GM12874 (cell line): ENCODE measurements at regions not wholly inside any gene's neighbourhood (a gene's known extent, or its start where the extent isn't known, plus 50 kb on each side); places are given as distances from the start of the nearest gene placed in this dataset.

Source experiments
- TF ChIP-seq, protein P1 (sequence below): IDR thresholded peaks from 2 replicates; pipeline ENCODE4 v1.5.1; 2011; ENCODE audit warnings: low read depth, mild to moderate bottlenecking, control low read depth, low read length, moderate library complexity; ENCODE audit not compliant: insufficient read depth

- TF ChIP-seq, protein P1, sequence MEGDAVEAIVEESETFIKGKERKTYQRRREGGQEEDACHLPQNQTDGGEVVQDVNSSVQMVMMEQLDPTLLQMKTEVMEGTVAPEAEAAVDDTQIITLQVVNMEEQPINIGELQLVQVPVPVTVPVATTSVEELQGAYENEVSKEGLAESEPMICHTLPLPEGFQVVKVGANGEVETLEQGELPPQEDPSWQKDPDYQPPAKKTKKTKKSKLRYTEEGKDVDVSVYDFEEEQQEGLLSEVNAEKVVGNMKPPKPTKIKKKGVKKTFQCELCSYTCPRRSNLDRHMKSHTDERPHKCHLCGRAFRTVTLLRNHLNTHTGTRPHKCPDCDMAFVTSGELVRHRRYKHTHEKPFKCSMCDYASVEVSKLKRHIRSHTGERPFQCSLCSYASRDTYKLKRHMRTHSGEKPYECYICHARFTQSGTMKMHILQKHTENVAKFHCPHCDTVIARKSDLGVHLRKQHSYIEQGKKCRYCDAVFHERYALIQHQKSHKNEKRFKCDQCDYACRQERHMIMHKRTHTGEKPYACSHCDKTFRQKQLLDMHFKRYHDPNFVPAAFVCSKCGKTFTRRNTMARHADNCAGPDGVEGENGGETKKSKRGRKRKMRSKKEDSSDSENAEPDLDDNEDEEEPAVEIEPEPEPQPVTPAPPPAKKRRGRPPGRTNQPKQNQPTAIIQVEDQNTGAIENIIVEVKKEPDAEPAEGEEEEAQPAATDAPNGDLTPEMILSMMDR: no peak
These were observed 651.8 kb downstream of the KCTD16 start for GRCh38 chr5:144822503-144822902.

DNA sequence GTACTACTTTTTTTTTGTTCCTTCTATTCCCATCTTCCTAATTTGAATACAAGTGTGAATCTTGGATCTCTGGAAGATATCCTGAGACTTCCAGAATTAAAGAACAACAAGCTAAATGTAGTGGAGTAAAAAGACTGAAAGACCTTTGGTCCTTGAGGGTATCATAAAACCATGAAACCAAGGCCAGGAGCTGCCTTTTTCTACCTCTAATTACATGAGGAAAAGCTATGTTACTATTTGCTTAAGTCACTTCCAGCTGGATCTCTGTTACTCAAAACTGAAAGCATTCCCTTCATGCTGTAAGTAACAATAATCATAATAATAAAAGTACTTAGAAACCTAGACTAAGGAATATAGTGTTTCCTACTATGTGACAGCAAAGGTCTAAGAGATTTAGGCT is 649.6 kb downstream of the KCTD16 start:
- TF ChIP-seq, protein P1: no peak

- TF ChIP-seq, protein P1: no peak
These were observed 644.5 kb downstream of the KCTD16 start for GRCh38 chr5:144815131-144815530.

DNA sequence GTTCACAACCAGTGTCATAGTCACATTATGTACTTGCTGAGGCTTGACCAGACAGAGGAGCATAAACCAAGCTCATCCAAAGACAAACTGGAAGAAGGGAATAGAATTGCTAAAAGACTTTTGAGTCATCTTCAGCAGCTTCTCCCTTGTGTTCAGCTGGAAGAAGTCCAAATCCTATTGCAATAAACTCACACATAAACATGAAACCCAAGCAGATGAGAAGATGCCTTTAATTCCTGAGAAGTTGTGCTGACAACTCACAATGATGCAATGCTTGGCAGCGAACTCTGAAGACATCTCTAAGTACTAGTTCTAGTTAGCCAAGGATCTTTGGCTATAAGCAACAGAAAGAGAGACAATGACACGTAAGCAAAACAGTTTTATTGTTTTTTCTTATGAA is 642.1 kb downstream of the KCTD16 start:
- TF ChIP-seq, protein P1: no peak

- TF ChIP-seq, protein P1: no peak
These were observed 629.5 kb downstream of the KCTD16 start for GRCh38 chr5:144800169-144800568.

DNA sequence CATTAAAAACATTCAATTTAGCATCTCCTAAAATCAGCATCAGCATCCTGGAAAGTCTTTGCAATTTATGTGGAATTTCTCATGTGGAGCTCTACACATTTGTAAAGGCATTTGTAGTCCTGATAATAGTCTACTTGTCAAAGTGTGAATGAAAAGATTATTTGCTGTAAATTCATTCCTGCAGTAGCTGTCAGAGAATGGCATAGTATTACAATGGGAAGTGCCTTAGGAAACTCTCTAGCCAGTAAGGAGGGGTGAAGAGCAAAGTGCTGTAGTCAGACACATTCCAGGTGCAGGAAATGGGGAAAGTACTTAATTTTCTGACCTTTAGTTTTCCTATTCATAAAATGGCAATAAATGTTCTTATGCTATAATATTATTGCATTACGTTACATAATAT is 627.9 kb downstream of the KCTD16 start:
- TF ChIP-seq, protein P1: no peak

DNA sequence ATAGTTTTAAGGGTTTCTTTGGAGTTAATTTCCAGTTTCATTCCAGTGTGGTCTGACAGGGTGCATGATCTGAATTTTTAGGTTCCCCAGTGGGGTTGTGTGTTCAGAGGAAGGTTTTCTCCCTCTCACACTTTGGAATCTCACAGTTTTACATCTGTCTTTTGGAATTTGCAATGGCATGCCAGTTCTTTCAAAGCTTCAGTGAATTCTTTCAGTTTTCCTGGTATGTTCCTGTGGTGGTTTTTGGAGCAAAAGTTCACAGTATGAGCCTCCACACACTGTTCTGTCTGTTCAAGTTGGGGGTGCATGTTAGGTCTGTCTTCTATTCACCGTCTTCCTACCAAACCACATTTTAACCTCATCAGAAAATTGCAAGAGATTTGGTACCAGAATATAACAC is 624.2 kb downstream of the KCTD16 start:
- TF ChIP-seq, protein P1: no peak

- TF ChIP-seq, protein P1: no peak
These were observed 617.9 kb downstream of the KCTD16 start for GRCh38 chr5:144788556-144788955.
